ENCODE measurements at regions not wholly inside any gene's neighbourhood (a gene's known extent, or its start where the extent isn't known, plus 50 kb on each side); places are given as distances from the start of the nearest gene placed in this dataset.
"Not testable (repeated sequence)": the region's sequence is repeated elsewhere in the genome, so short reads cannot be mapped to it uniquely, and the experiment has no call there.

DNA sequence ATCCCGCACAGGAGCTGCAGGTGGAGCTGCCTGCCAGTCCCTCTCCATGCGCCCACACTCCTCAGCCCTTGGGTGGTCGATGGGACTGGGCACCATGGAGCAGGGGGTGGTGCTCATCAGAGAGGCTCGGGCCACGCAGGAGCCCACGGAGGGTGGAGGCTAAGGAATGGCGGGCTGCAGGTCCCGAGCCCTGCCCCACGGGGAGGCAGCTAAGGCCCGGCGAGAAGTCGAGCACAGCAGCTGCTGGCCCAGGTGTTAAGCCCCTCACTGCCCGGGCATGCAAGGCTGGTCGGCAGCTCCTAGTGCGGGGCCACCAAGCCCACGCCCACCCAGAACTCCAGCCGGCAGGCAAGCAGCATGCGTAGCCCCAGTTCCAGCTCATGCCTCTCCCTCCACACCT lies 80.2 kb downstream of the DEFB131A start:
- TF ChIP-seq, protein P1, sequence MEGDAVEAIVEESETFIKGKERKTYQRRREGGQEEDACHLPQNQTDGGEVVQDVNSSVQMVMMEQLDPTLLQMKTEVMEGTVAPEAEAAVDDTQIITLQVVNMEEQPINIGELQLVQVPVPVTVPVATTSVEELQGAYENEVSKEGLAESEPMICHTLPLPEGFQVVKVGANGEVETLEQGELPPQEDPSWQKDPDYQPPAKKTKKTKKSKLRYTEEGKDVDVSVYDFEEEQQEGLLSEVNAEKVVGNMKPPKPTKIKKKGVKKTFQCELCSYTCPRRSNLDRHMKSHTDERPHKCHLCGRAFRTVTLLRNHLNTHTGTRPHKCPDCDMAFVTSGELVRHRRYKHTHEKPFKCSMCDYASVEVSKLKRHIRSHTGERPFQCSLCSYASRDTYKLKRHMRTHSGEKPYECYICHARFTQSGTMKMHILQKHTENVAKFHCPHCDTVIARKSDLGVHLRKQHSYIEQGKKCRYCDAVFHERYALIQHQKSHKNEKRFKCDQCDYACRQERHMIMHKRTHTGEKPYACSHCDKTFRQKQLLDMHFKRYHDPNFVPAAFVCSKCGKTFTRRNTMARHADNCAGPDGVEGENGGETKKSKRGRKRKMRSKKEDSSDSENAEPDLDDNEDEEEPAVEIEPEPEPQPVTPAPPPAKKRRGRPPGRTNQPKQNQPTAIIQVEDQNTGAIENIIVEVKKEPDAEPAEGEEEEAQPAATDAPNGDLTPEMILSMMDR (IDR thresholded peaks at IDR 0.05), result not testable (repeated sequence)
- not testable (repeated sequence) for TF ChIP-seq POLR2A (IDR thresholded peaks at IDR 0.05)

All from lower leg skin (tissue), 3 donors.